Activated CD4-positive, alpha-beta T cell treated with anti-CD3 and anti-CD28 coated beads for 36 hours (primary cell): ENCODE measurements at regions not wholly inside any gene's neighbourhood (a gene's known extent, or its start where the extent isn't known, plus 50 kb on each side); places are given as distances from the start of the nearest gene placed in this dataset.

Experiments used
- ATAC-seq: fragments of 200-7000 bp; cut with Tn5 transposase; one replicate; pipeline ENCODE4 v1.10.0; 2021; ENCODE audit warnings: mild to moderate bottlenecking, moderate library complexity
- CTCF ChIA-PET: fragments of 350-600 bp; sonication (Branson Sonifier 250); formaldehyde crosslinking; loops from one replicate; lab custom pipeline; 2021; ENCODE audit warnings: antibody characterized with exemption; lab: Charles Lee
- POLR2A ChIA-PET: fragments of 350-600 bp; sonication (Branson Sonifier 250); formaldehyde crosslinking; loops from one replicate; lab custom pipeline; 2021; ENCODE audit warnings: antibody characterized with exemption, inconsistent platforms; lab: Charles Lee
- DNase-seq: peaks from one replicate; pipeline ENCODE4 v3.0.0-alpha.2; 2020
- H3K27ac Mint-ChIP-seq: one replicate; pipeline ENCODE4 v1.8.0; 2021; ENCODE audit warnings: mixed read lengths
- H3K27me3 Mint-ChIP-seq: one replicate; pipeline ENCODE4 v1.8.0; 2021; ENCODE audit warnings: mixed read lengths
- H3K36me3 Mint-ChIP-seq: one replicate; pipeline ENCODE4 v1.8.0; 2021; ENCODE audit warnings: low read depth, mixed read lengths
- H3K4me1 Mint-ChIP-seq: one replicate; pipeline ENCODE4 v1.8.0; 2021; ENCODE audit warnings: mixed read lengths
- H3K4me3 Mint-ChIP-seq: one replicate; pipeline ENCODE4 v1.8.0; 2021; ENCODE audit warnings: mild to moderate bottlenecking, moderate library complexity, mixed read lengths
- H3K9me3 Mint-ChIP-seq: one replicate; pipeline ENCODE4 v1.8.0; 2021; ENCODE audit warnings: low read depth, mixed read lengths
- intact Hi-C, 2 experiments: fragments of 100-400 bp; cut with DNase I in 1 of 2; cut with micrococcal nuclease in 1 of 2; formaldehyde crosslinking; loops; one replicate each; pipeline versions ENCODE4 v1.14.2 to v1.15.1; 2022 to 2024; cut with DNase I, micrococcal nuclease

- ChIA-PET CTCF (interaction anchor here (0.6 to 1.5 kb wide), 2 partner anchors 99 to 170 kb away, joined by 3 read pairs; no protein-coding TSS in a partner anchor), POLR2A (no interaction called here)
- no peak for ATAC-seq
- intact Hi-C loops = no loop called here
- H3K4me3 Mint-ChIP-seq = no peak overlapping the region
- no peaks in the 10 kb centered on the region for H3K9me3 Mint-ChIP-seq
- no peaks in the 10 kb centered on the region for H3K36me3 Mint-ChIP-seq
- no peak for DNase-seq
- peaks cover 6% of the 10 kb centered on the region for H3K27me3 Mint-ChIP-seq
- no peaks in the 10 kb centered on the region for H3K4me1 Mint-ChIP-seq
- H3K27ac Mint-ChIP-seq = no peak overlapping the region
These were observed 251.0 kb downstream of the FAM43A start for GRCh38 chr3:194936659-194937058.

DNA sequence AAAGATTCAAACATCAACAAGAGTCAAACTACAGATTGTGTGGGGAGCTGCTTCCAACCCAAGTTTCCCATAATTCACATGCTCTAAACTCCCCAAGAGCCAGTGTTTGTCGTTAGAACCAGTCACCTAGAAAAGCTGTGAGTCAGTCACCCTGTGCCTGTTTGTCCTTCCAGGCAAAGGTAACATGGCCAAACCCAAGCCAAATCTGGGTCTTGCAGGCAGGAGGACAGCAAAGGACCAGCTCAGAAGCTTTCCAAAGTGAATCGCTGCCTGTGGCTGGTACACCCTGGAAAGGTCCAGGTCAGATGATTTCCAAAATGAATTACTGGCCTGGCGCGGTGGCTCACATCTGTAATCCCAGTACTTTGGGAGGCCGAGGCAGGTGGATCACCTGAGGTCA is 251.5 kb downstream of the FAM43A start:
- DNase-seq = no peak
- intact Hi-C loops = no loop called here
- Mint-ChIP-seq H3K4me3 (no peak overlapping the region), H3K4me1 (no peaks in the 10 kb centered on the region), H3K27me3 (peaks cover 4% of the 10 kb centered on the region), H3K36me3 (no peaks in the 10 kb centered on the region), H3K27ac (no peak overlapping the region), H3K9me3 (no peaks in the 10 kb centered on the region)
- POLR2A ChIA-PET = no interaction called here
- ATAC-seq = no peak
- CTCF ChIA-PET = interaction anchor here (0.6 kb wide), 1 partner anchor 99 kb away, joined by 3 read pairs; no protein-coding TSS in a partner anchor

- no peaks in the 10 kb centered on the region for H3K36me3 Mint-ChIP-seq
- H3K9me3 Mint-ChIP-seq = no peaks in the 10 kb centered on the region
- H3K4me3 Mint-ChIP-seq = no peak overlapping the region
- H3K27me3 Mint-ChIP-seq = peaks cover 4% of the 10 kb centered on the region
- H3K4me1 Mint-ChIP-seq = no peaks in the 10 kb centered on the region
- DNase-seq = no peak
- ChIA-PET CTCF (no interaction called here), POLR2A (no interaction called here)
- intact Hi-C loops = no loop called here
- ATAC-seq = no peak
- H3K27ac Mint-ChIP-seq = no peak overlapping the region
These were observed 252.2 kb downstream of the FAM43A start for GRCh38 chr3:194937882-194938321.

GRCh38 chr3:194938845-194939531 is 253.3 kb downstream of the FAM43A start:
- peaks cover 4% of the 10 kb centered on the region for H3K27me3 Mint-ChIP-seq
- ATAC-seq = no peak
- H3K4me3 Mint-ChIP-seq = no peak overlapping the region
- DNase-seq = no peak
- no peaks in the 10 kb centered on the region for H3K4me1 Mint-ChIP-seq
- ChIA-PET CTCF (interaction anchor here (0.6 kb wide), 1 partner anchor 74 kb away, joined by 3 read pairs; no protein-coding TSS in a partner anchor), POLR2A (no interaction called here)
- intact Hi-C loops = no loop called here
- no peak overlapping the region for H3K27ac Mint-ChIP-seq
- H3K36me3 Mint-ChIP-seq = no peaks in the 10 kb centered on the region
- H3K9me3 Mint-ChIP-seq = no peaks in the 10 kb centered on the region

- Mint-ChIP-seq H3K36me3 (no peaks in the 10 kb centered on the region), H3K27me3 (peaks cover 4% of the 10 kb centered on the region), H3K9me3 (no peaks in the 10 kb centered on the region), H3K4me3 (no peak overlapping the region), H3K27ac (no peak overlapping the region), H3K4me1 (no peaks in the 10 kb centered on the region)
- POLR2A ChIA-PET = no interaction called here
- ATAC-seq (no peak), DNase-seq (no peak)
- intact Hi-C loops = no loop called here
- CTCF ChIA-PET = interaction anchor here (0.6 kb wide), 1 partner anchor 73 kb away, joined by 3 read pairs; no protein-coding TSS in a partner anchor
These were observed 253.8 kb downstream of the FAM43A start for GRCh38 chr3:194939532-194939909.

DNA sequence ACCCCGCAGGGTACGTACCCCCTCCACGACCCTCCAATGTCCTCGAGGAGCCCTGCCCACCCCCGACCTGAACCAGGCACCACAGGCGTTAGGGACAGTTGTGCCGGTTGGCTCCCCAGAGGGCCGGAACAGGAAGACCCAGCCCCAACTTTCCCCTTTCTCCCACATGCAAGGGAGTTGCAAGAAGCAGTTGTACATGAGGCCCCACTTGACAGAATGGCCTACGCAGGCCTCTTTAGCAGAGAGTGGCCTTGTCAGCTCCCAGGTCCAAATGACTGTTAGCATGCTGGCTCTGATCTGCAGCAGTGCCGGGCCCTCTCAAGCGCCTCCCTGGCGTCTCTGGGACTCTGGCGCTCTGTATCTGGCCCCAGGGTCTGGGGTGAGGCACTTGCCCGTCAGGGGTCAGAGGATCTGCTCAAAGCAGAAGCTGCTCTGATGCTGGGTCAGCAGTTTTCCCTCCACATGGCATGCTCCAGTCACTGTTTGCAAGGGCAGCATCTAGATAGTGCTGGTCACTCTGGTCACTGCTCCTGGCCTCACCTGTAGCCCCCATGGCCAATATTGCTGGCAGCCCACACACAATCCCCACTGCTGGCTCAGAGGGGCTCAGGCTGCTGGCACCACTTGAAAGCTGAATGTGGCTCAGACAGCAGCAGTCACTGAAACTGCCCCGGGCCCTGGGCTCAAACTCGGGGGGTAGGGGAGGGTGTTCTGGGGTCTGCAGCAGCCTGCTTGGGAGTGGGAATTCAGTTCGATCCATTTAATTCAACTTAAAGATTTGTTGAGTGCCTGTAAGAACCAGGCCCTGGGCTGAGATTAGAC is 254.5 kb downstream of the FAM43A start:
- no peak overlapping the region for H3K27ac Mint-ChIP-seq
- H3K4me3 Mint-ChIP-seq = no peak overlapping the region
- ATAC-seq = no peak
- H3K27me3 Mint-ChIP-seq = peaks cover 4% of the 10 kb centered on the region
- CTCF ChIA-PET = no interaction called here
- H3K36me3 Mint-ChIP-seq = no peaks in the 10 kb centered on the region
- H3K9me3 Mint-ChIP-seq = no peaks in the 10 kb centered on the region
- intact Hi-C loops = no loop called here
- no peak for DNase-seq
- H3K4me1 Mint-ChIP-seq = no peaks in the 10 kb centered on the region
- POLR2A ChIA-PET = no interaction called here

- no peaks in the 10 kb centered on the region for H3K36me3 Mint-ChIP-seq
- H3K27me3 Mint-ChIP-seq = peaks cover 4% of the 10 kb centered on the region
- H3K4me1 Mint-ChIP-seq = no peaks in the 10 kb centered on the region
- ChIA-PET CTCF (no interaction called here), POLR2A (interaction anchor here (0.7 kb wide), 1 partner anchor 258 kb away, joined by 3 read pairs; no protein-coding TSS in a partner anchor)
- intact Hi-C loops = no loop called here
- no peak overlapping the region for H3K4me3 Mint-ChIP-seq
- H3K27ac Mint-ChIP-seq = no peak overlapping the region
- no peaks in the 10 kb centered on the region for H3K9me3 Mint-ChIP-seq
- ATAC-seq (no peak), DNase-seq (no peak)
These were observed 255.8 kb downstream of the FAM43A start for GRCh38 chr3:194941360-194941955.

GRCh38 chr3:194941956-194942511 is 256.4 kb downstream of the FAM43A start:
- Mint-ChIP-seq H3K27ac (no peak overlapping the region), H3K36me3 (no peaks in the 10 kb centered on the region), H3K4me1 (no peaks in the 10 kb centered on the region), H3K27me3 (peaks cover 4% of the 10 kb centered on the region), H3K4me3 (no peak overlapping the region), H3K9me3 (no peaks in the 10 kb centered on the region)
- ChIA-PET POLR2A (interaction anchor here (0.7 kb wide), 1 partner anchor 259 kb away, joined by 3 read pairs; no protein-coding TSS in a partner anchor), CTCF (no interaction called here)
- DNase-seq (no peak), ATAC-seq (no peak)
- intact Hi-C loops = no loop called here

- H3K36me3 Mint-ChIP-seq = no peaks in the 10 kb centered on the region
- ChIA-PET POLR2A (no interaction called here), CTCF (interaction anchor here (0.6 kb wide), 1 partner anchor 19 kb away, joined by 4 read pairs; no protein-coding TSS in a partner anchor)
- DNase-seq = no peak
- intact Hi-C loops = no loop called here
- H3K4me1 Mint-ChIP-seq = no peaks in the 10 kb centered on the region
- peaks cover 4% of the 10 kb centered on the region for H3K27me3 Mint-ChIP-seq
- no peak overlapping the region for H3K27ac Mint-ChIP-seq
- H3K9me3 Mint-ChIP-seq = no peaks in the 10 kb centered on the region
- no peak overlapping the region for H3K4me3 Mint-ChIP-seq
- no peak for ATAC-seq
These were observed 258.8 kb downstream of the FAM43A start for GRCh38 chr3:194944526-194944925.

DNA sequence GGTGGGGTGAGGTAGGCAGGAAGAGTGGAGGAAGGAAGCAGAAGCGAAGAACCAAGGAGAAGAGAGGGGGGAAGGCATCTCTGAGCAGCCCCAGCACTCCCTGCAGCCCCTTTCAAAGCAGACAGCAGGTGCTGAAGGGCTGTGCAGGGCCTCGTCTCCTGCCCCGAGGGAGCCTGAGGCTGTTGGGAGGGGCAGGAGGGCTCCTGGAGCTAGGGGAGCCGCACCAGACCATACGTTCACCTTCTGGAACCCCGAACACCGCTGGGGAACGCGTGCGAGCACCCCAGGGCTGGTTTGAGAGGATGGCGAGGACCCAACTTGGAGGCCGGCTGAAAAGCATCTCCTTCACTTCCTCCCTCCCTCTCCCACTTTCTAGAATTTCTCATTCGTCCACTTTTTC is 259.8 kb downstream of the FAM43A start:
- H3K4me1 Mint-ChIP-seq = no peaks in the 10 kb centered on the region
- no peak for ATAC-seq
- H3K36me3 Mint-ChIP-seq = no peaks in the 10 kb centered on the region
- CTCF ChIA-PET = no interaction called here
- intact Hi-C loops = loop anchor here in 1 of 2 experiments (5.0 kb wide), 1 partner anchor 258 kb away; the partner anchor contains the start of gene FAM43A
- no peak for DNase-seq
- H3K27ac Mint-ChIP-seq = no peak overlapping the region
- H3K4me3 Mint-ChIP-seq = no peak overlapping the region
- POLR2A ChIA-PET = no interaction called here
- H3K9me3 Mint-ChIP-seq = no peaks in the 10 kb centered on the region
- H3K27me3 Mint-ChIP-seq = peaks cover 4% of the 10 kb centered on the region

DNA sequence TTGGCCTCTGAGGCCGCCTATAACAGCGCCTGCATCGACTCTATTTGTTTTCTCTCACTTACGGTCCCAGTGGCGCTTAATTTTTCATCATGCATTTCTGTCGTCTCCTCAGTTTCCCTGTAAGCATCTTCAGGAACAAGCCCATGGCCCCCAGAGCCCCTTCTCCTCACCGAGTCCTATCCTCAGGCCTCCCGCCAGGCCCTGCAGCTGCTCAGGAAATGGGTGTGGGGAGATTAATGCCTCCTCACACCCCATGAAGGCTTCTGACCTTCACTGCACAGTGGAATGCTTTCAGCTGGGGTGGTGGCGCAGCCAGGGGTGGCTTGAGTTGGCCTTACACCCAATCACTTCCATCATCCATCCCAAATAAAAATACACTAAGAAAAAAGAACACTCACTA is 260.4 kb downstream of the FAM43A start:
- ATAC-seq (no peak), DNase-seq (no peak)
- Mint-ChIP-seq H3K4me1 (no peaks in the 10 kb centered on the region), H3K27ac (no peak overlapping the region), H3K27me3 (peaks cover 1% of the 10 kb centered on the region), H3K36me3 (no peaks in the 10 kb centered on the region), H3K4me3 (no peak overlapping the region), H3K9me3 (no peaks in the 10 kb centered on the region)
- POLR2A ChIA-PET = no interaction called here
- CTCF ChIA-PET = no interaction called here
- intact Hi-C loops = loop anchor here in 1 of 2 experiments (5.0 kb wide), 1 partner anchor 259 kb away; the partner anchor contains the start of gene FAM43A
